H1 (cell line): ENCODE measurements at regions not wholly inside any gene's neighbourhood (a gene's known extent, or its start where the extent isn't known, plus 50 kb on each side); places are given as distances from the start of the nearest gene placed in this dataset.
A peak's percentile ranks its signal among the peaks of the same experiment; 100 is the strongest.

Experiments
- CTCF ChIA-PET: fragments of 300-600 bp; sonication (Branson Sonifier 250); formaldehyde crosslinking; loops from one replicate; lab custom pipeline; 2021; ENCODE audit not compliant: partially characterized antibody; lab: Charles Lee
- POLR2A ChIA-PET: fragments of 300-600 bp; sonication (Branson Sonifier 250); formaldehyde crosslinking; loops from one replicate; lab custom pipeline; 2021; ENCODE audit warnings: inconsistent platforms; ENCODE audit not compliant: partially characterized antibody; lab: Charles Lee
- DNase-seq, 2 experiments: peaks; one replicate each; pipeline versions ENCODE4 v3.0.0 to v3.0.0-alpha.2; 2010 to 2022; ENCODE audit warnings: low spot score in 2 of 2, low read depth in 1 of 2, mixed read lengths in 1 of 2
- FAIRE-seq: peaks from 2 replicates; lab custom pipeline; 2011; peaks lifted over from hg19 to GRCh38; lab: Jason Lieb, UNC
- H2AFZ ChIP-seq: 2 replicates; pipeline ENCODE4 v1.8.1; 2012; ENCODE audit warnings: low read length, inconsistent platforms
- H2AK5ac ChIP-seq: 2 replicates; pipeline ENCODE4 v1.6.1; 2013; ENCODE audit warnings: low read depth, low read length
- H2BK120ac ChIP-seq: replicated peaks from 2 replicates; pipeline ENCODE3; 2013; ENCODE audit warnings: low read depth, low read length, inconsistent platforms
- H2BK12ac ChIP-seq: 2 replicates; pipeline ENCODE4 v1.6.1; 2013; ENCODE audit warnings: low read depth, low read length
- H2BK15ac ChIP-seq: 2 replicates; pipeline ENCODE4 v1.6.1; 2013; ENCODE audit warnings: low read length
- H2BK20ac ChIP-seq: 2 replicates; pipeline ENCODE4 v1.6.1; 2013; ENCODE audit warnings: low read length
- H2BK5ac ChIP-seq: 2 replicates; pipeline ENCODE4 v1.6.1; 2013; ENCODE audit warnings: low read depth, low read length
- H3K14ac ChIP-seq: 2 replicates; pipeline ENCODE4 v1.6.1; 2013; ENCODE audit warnings: inconsistent platforms; ENCODE audit not compliant: insufficient read length
- H3K18ac ChIP-seq: 2 replicates; pipeline ENCODE4 v1.6.1; 2013; ENCODE audit warnings: low read length; ENCODE audit errors: extremely low read depth
- H3K23ac ChIP-seq: 2 replicates; pipeline ENCODE4 v1.6.1; 2013; ENCODE audit warnings: inconsistent platforms; ENCODE audit not compliant: insufficient read length
- H3K23me2 ChIP-seq: 2 replicates; pipeline ENCODE4 v1.6.1; 2013; ENCODE audit warnings: low read depth, low read length
- H3K27ac ChIP-seq: 2 replicates; pipeline ENCODE4 v1.6.1; 2011; ENCODE audit warnings: low read depth, low read length, inconsistent platforms
- H3K27me3 ChIP-seq, 4 experiments: replicated peaks in 1 of 4; 1 replicate in 1 of 4; 2 replicates in 3 of 4; pipeline versions ENCODE4 v1.6.1 to v1.8.1; 2011 to 2013; ENCODE audit warnings: low read length in 3 of 4, mild to moderate bottlenecking in 3 of 4, inconsistent platforms in 2 of 4, mixed read lengths in 2 of 4, moderate library complexity in 1 of 4; ENCODE audit not compliant: control insufficient read depth in 3 of 4, insufficient read depth in 3 of 4; ENCODE audit errors: extremely low read depth in 1 of 4
- H3K36me3 ChIP-seq, 4 experiments: 2 replicates each; pipeline versions ENCODE4 v1.6.1 to v1.8.1; 2011 to 2013; ENCODE audit warnings: mild to moderate bottlenecking in 4 of 4, low read length in 3 of 4, moderate library complexity in 2 of 4, control low read depth in 1 of 4, inconsistent platforms in 1 of 4; ENCODE audit not compliant: insufficient read depth in 4 of 4, control insufficient read depth in 2 of 4
- H3K4ac ChIP-seq: replicated peaks from 2 replicates; pipeline ENCODE3; 2013; ENCODE audit warnings: low read length, low read depth, mixed read lengths, inconsistent platforms; ENCODE audit not compliant: insufficient read length
- H3K4me1 ChIP-seq, 4 experiments: replicated peaks in 1 of 4; 1 replicate in 1 of 4; 2 replicates in 3 of 4; pipeline versions ENCODE4 v1.6.1 to v1.8.1; 2011 to 2013; ENCODE audit warnings: low read length in 3 of 4, inconsistent platforms in 2 of 4, mixed read lengths in 1 of 4; ENCODE audit not compliant: insufficient read depth in 4 of 4, control insufficient read depth in 3 of 4
- H3K4me2 ChIP-seq, 2 experiments: 2 replicates each; pipeline versions ENCODE4 v1.6.1 to v1.8.1; 2011 to 2013; ENCODE audit warnings: low read depth in 2 of 2, low read length in 2 of 2, control low read depth in 1 of 2, inconsistent platforms in 1 of 2, mild to moderate bottlenecking in 1 of 2; ENCODE audit not compliant: insufficient read depth in 1 of 2
- H3K4me3 ChIP-seq, 4 experiments: fragments of 200-600, 300-600 bp in 1 of 4; sonication (generic), shearing (Covaris generic), sonication (Bioruptor Twin) in 1 of 4; 2 replicates each; pipeline versions ENCODE4 v1.5.1 to v1.8.1; 2011 to 2016; ENCODE audit warnings: low read length in 4 of 4, low read depth in 3 of 4, control low read depth in 2 of 4, inconsistent platforms in 2 of 4, mild to moderate bottlenecking in 2 of 4, mixed read lengths in 1 of 4, moderate library complexity in 1 of 4; ENCODE audit not compliant: insufficient read depth in 2 of 4; ENCODE audit errors: extremely low read depth in 1 of 4
- H3K56ac ChIP-seq: replicated peaks from 2 replicates; pipeline ENCODE3; 2013; ENCODE audit warnings: low read depth, mild to moderate bottlenecking, mixed read lengths, low read length, inconsistent platforms; ENCODE audit not compliant: insufficient read length
- H3K79me1 ChIP-seq: 2 replicates; pipeline ENCODE4 v1.6.1; 2013; ENCODE audit warnings: low read depth, low read length, control low read depth
- H3K79me2 ChIP-seq, 2 experiments: 2 replicates each; pipeline versions ENCODE4 v1.6.1 to v1.8.1; 2012 to 2013; ENCODE audit warnings: low read length in 2 of 2, mild to moderate bottlenecking in 2 of 2, inconsistent platforms in 1 of 2; ENCODE audit not compliant: insufficient read depth in 2 of 2, control insufficient read depth in 1 of 2
- H3K9ac ChIP-seq, 4 experiments: replicated peaks in 1 of 4; 1 replicate in 1 of 4; 2 replicates in 3 of 4; pipeline versions ENCODE4 v1.6.1 to v1.8.1; 2011 to 2013; ENCODE audit warnings: low read depth in 3 of 4, low read length in 3 of 4, control low read depth in 2 of 4, mild to moderate bottlenecking in 2 of 4, moderate library complexity in 2 of 4, inconsistent platforms in 1 of 4; ENCODE audit errors: extremely low read depth in 1 of 4
- H3K9me3 ChIP-seq, 2 experiments: 2 replicates each; pipeline versions ENCODE4 v1.6.1 to v1.8.1; 2012 to 2013; ENCODE audit warnings: mild to moderate bottlenecking in 2 of 2, moderate library complexity in 2 of 2, control low read depth in 1 of 2, inconsistent platforms in 1 of 2, low read depth in 1 of 2, low read length in 1 of 2, mixed read lengths in 1 of 2; ENCODE audit not compliant: insufficient read depth in 2 of 2
- H4K20me1 ChIP-seq, 2 experiments: replicated peaks in 1 of 2; 2 replicates each; pipeline versions ENCODE3 to v1.8.1; 2011 to 2013; ENCODE audit warnings: inconsistent platforms in 2 of 2, low read length in 2 of 2, mild to moderate bottlenecking in 1 of 2; ENCODE audit not compliant: insufficient read depth in 2 of 2, control insufficient read depth in 1 of 2
- H4K5ac ChIP-seq: 2 replicates; pipeline ENCODE4 v1.6.1; 2013; ENCODE audit warnings: low read length, low read depth, mixed read lengths, inconsistent platforms; ENCODE audit not compliant: insufficient read length
- H4K8ac ChIP-seq: 2 replicates; pipeline ENCODE4 v1.8.0; 2013; ENCODE audit warnings: mild to moderate bottlenecking, moderate library complexity, low read length, inconsistent platforms; ENCODE audit not compliant: insufficient read depth; ENCODE audit errors: extremely low read depth
- H4K91ac ChIP-seq: replicated peaks from 2 replicates; pipeline ENCODE3; 2013; ENCODE audit warnings: low read length, mixed read lengths, inconsistent platforms; ENCODE audit not compliant: insufficient read length
- CBX8 ChIP-seq: fragments of 300-800, 300-1000 bp; sonication (generic); IDR thresholded peaks from 2 replicates; pipeline ENCODE4 v1.7.1; 2016; ENCODE audit warnings: low read depth, low read length, borderline replicate concordance
- CHD1 ChIP-seq: IDR thresholded peaks from 2 replicates; pipeline ENCODE4 v1.6.1; 2012; ENCODE audit warnings: low read depth, low read length, improper control_type of control experiment
- FOSL1 ChIP-seq: IDR thresholded peaks from 2 replicates; pipeline ENCODE4 v1.6.1; 2011; ENCODE audit warnings: mild to moderate bottlenecking, low read depth, low read length, moderate library complexity; ENCODE audit not compliant: insufficient read depth
- KDM5A ChIP-seq: fragments of 200-600 bp; IDR thresholded peaks from 2 replicates; pipeline ENCODE4 v1.7.1; 2012; ENCODE audit warnings: mild to moderate bottlenecking, low read length, inconsistent platforms, mixed read lengths
- NANOG ChIP-seq: IDR thresholded peaks from 2 replicates; pipeline ENCODE4 v1.6.1; 2011; ENCODE audit warnings: low read length, low read depth, mild to moderate bottlenecking, inconsistent platforms; ENCODE audit not compliant: insufficient read depth, poor library complexity, severe bottlenecking
- POLR2A ChIP-seq, 2 experiments: IDR thresholded peaks; 1 replicate in 1 of 2; 2 replicates in 1 of 2; pipeline ENCODE4 v1.6.1; 2011; ENCODE audit warnings: low read depth in 2 of 2, low read length in 2 of 2, mild to moderate bottlenecking in 2 of 2; ENCODE audit errors: control extremely low read depth in 1 of 2
- POU5F1 ChIP-seq: IDR thresholded peaks from 2 replicates; pipeline ENCODE4 v1.6.1; 2011; ENCODE audit warnings: low read depth, mild to moderate bottlenecking, low read length, moderate library complexity
- RBBP5 ChIP-seq: IDR thresholded peaks from 2 replicates; pipeline ENCODE4 v1.7.1; 2012; ENCODE audit warnings: low read depth, mild to moderate bottlenecking, inconsistent platforms, low read length, moderate library complexity, borderline replicate concordance
- RFX5 ChIP-seq: IDR thresholded peaks from 2 replicates; pipeline ENCODE4 v1.6.1; 2011; ENCODE audit warnings: low read depth, low read length, improper control_type of control experiment, borderline replicate concordance
- RXRA ChIP-seq: IDR thresholded peaks from 2 replicates; pipeline ENCODE4 v1.6.1; 2011; ENCODE audit warnings: low read depth, mild to moderate bottlenecking, low read length, moderate library complexity; ENCODE audit not compliant: insufficient read depth
- SP1 ChIP-seq: IDR thresholded peaks from 2 replicates; pipeline ENCODE4 v1.6.1; 2011; ENCODE audit warnings: low read depth, low read length
- SRF ChIP-seq: IDR thresholded peaks from 2 replicates; pipeline ENCODE4 v1.6.1; 2011; ENCODE audit warnings: mild to moderate bottlenecking, low read depth, low read length, moderate library complexity
- SUZ12 ChIP-seq: fragments of 200-600 bp; sonication (generic); IDR thresholded peaks from 2 replicates; pipeline ENCODE4 v1.6.1; 2012; ENCODE audit warnings: mild to moderate bottlenecking, inconsistent platforms, low read length, moderate library complexity, mixed read lengths
- TCF12 ChIP-seq: IDR thresholded peaks from 2 replicates; pipeline ENCODE4 v1.6.1; 2011; ENCODE audit warnings: low read depth, mild to moderate bottlenecking, low read length
- TEAD4 ChIP-seq: IDR thresholded peaks from 2 replicates; pipeline ENCODE4 v1.6.1; 2012; ENCODE audit warnings: low read depth, low read length, inconsistent platforms, mixed read lengths
- YY1 ChIP-seq: IDR thresholded peaks from 2 replicates; pipeline ENCODE4 v1.6.1; 2011; ENCODE audit warnings: low read depth, mild to moderate bottlenecking, low read length
- whole genome bisulfite sequencing, 2 experiments: shearing (Covaris generic) in 1 of 2; methylation state at CpG; one replicate each; pipeline versions ENCODE4 v1.1.6 to v1.1.7; 2013 to 2015; ENCODE audit warnings: low lambda C conversion rate in 2 of 2, mixed read lengths in 2 of 2, inconsistent platforms in 1 of 2, low coverage in 1 of 2, missing lambda C conversion rate in 1 of 2; ENCODE audit not compliant: insufficient replicate concordance in 2 of 2, insufficient coverage in 1 of 2, insufficient read length in 1 of 2; ENCODE audit errors: extremely low coverage in 1 of 2, missing lambda C conversion rate in 1 of 2; 5-methylcytosine and 5-hydroxymethylcytosine counted together

DNA sequence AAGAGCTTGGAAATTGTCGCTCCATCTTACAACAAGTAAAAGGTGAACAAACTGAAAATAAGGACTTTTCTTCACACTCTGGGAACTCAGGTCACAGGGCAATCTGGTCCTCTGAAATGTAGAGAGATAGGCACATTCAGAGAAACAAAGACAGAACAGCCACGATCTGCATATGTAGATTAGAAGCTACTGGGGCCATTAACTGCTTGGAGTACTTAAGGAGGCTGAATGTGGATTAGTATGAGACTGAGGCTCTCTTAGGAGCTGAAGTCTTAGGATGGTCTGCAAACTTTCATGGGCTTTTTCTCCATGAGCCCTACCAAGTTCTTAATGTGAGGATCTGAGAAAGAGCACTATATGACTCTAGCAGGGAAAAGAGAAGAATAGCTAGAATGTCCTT is 265.3 kb upstream of the NXPH2 start:
- Histone ChIP-seq H3K36me3 (no peaks in the 10 kb centered on the region), H3K79me1 (no peaks in the 10 kb centered on the region), H3K4me2 (peak overlapping the region; percentile 8 to 39; a peak in 1 of 4 replicates), H4K8ac (no peak overlapping the region), H2AFZ (no peak overlapping the region), H3K9ac (no peak overlapping the region), H3K23me2 (no peaks in the 10 kb centered on the region), H3K14ac (no peak overlapping the region), H3K27ac (no peak overlapping the region), H2BK12ac (no peak overlapping the region), H4K91ac (no peak overlapping the region), H2BK20ac (no peak overlapping the region), H3K4me3 (no peak overlapping the region), H2BK15ac (no peak overlapping the region), H3K23ac (no peak overlapping the region), H4K20me1 (no peaks in the 10 kb centered on the region), H3K56ac (no peak overlapping the region), H3K27me3 (no peaks in the 10 kb centered on the region), H3K4ac (no peak overlapping the region), H2BK120ac (no peak overlapping the region), H3K9me3 (no peaks in the 10 kb centered on the region; a peak in 1 of 4 replicates), H2AK5ac (no peak overlapping the region), H3K4me1 (peaks cover 0 to 3% (median 1%) of the 10 kb centered on the region in 4 experiments; a peak in 3 of 7 replicates), H3K79me2 (no peaks in the 10 kb centered on the region), H4K5ac (no peak overlapping the region), H2BK5ac (no peak overlapping the region), H3K18ac (no peak overlapping the region)
- ChIA-PET POLR2A (interaction anchor here (0.6 kb wide), 1 partner anchor 647 kb away, joined by 3 read pairs; no protein-coding TSS in a partner anchor), CTCF (interaction anchor here (0.8 to 1.6 kb wide), 3 partner anchors 12 to 120 kb away, joined by 3 to 5 read pairs (median 4); no protein-coding TSS in a partner anchor)
- 50% methylated on average over 2 of the region's 2 CpGs; no CpG with 5 or more reads in 1 of the 2 experiments for WGBS, 2 experiments
- TF ChIP-seq TEAD4 (no peak), RFX5 (no peak), POU5F1 (peak; percentile 46; the same call in 1 of the 2 replicates), SP1 (0 out of 2 replicates have a peak, but pooled peaks have one; percentile 24), RBBP5 (no peak), CHD1 (no peak), KDM5A (no peak), CBX8 (no peak), SRF (no peak), SUZ12 (no peak), FOSL1 (no peak), NANOG (peak; percentile 83), RXRA (no peak), TCF12 (no peak), POLR2A (IDR thresholded peaks at IDR 0.05; ENCODE audit: control extremely low read depth in 1 of 2, low read depth in 2 of 2, low read length in 2 of 2) (no peak), YY1 (peak; percentile 78)
- DNase-seq, result no peak
- peak; percentile 71 for FAIRE-seq
